ENCODE measurements at regions not wholly inside any gene's neighbourhood (a gene's known extent, or its start where the extent isn't known, plus 50 kb on each side); places are given as distances from the start of the nearest gene placed in this dataset.

- 93% methylated on average over 3 of the region's 3 CpGs for WGBS (ENCODE audit: low lambda C conversion rate, missing lambda C conversion rate)
- DNase-seq (ENCODE audit: low spot score), result no peak
These were observed 194.6 kb upstream of the KCNG1 start for GRCh38 chr20:51217347-51218045.

GRCh38 chr20:51216850-51217249 lies 193.9 kb upstream of the KCNG1 start:
- no peaks in the 10 kb centered on the region for H3K9me2 ChIP-seq (replicated peaks; ENCODE audit: insufficient read depth)
- no peaks in the 10 kb centered on the region for H3K27me3 ChIP-seq
- H3K36me3 ChIP-seq (replicated peaks; ENCODE audit: insufficient read depth, low read depth), result no peaks in the 10 kb centered on the region
- no peaks in the 10 kb centered on the region for H3K4me1 ChIP-seq (ENCODE audit: insufficient read depth)
- no peak overlapping the region for H3K4me2 ChIP-seq
- no peak for DNase-seq (ENCODE audit: low spot score)
- WGBS (ENCODE audit: low lambda C conversion rate, missing lambda C conversion rate), result 76% methylated on average over 3 of the region's 3 CpGs
- H3K79me2 ChIP-seq, result no peaks in the 10 kb centered on the region
- TF ChIP-seq EZH2 (IDR thresholded peaks at IDR 0.05; ENCODE audit: borderline replicate concordance) (no peak), CTCF (IDR thresholded peaks at IDR 0.05; ENCODE audit: poor library complexity) (no peak), EZH2phosphoT487 (IDR thresholded peaks at IDR 0.05; ENCODE audit: low read depth, severe bottlenecking, unreplicated experiment) (no peak)
- no peak overlapping the region for H3K4me3 ChIP-seq
- H3K27ac ChIP-seq, result no peak overlapping the region
- H2AFZ ChIP-seq, result no peak overlapping the region
- H3K9me3 ChIP-seq (ENCODE audit: low read depth), result no peaks in the 10 kb centered on the region
- H4K20me1 ChIP-seq (ENCODE audit: insufficient read depth, poor library complexity, severe bottlenecking), result no peaks in the 10 kb centered on the region

More at GRCh38 chr20:51217347-51218045, 194.6 kb upstream of the KCNG1 start:
- Histone ChIP-seq H3K27ac (no peak overlapping the region), H3K27me3 (peaks cover 3% of the 10 kb centered on the region), H3K9me2 (replicated peaks; ENCODE audit: insufficient read depth) (no peaks in the 10 kb centered on the region), H3K4me2 (no peak overlapping the region), H3K9me3 (ENCODE audit: low read depth) (no peaks in the 10 kb centered on the region), H3K36me3 (replicated peaks; ENCODE audit: insufficient read depth, low read depth) (no peaks in the 10 kb centered on the region), H3K79me2 (no peaks in the 10 kb centered on the region), H2AFZ (no peak overlapping the region), H3K4me1 (ENCODE audit: insufficient read depth) (no peaks in the 10 kb centered on the region), H3K4me3 (no peak overlapping the region), H4K20me1 (ENCODE audit: insufficient read depth, poor library complexity, severe bottlenecking) (no peaks in the 10 kb centered on the region)
- TF ChIP-seq CTCF (IDR thresholded peaks at IDR 0.05; ENCODE audit: poor library complexity) (no peak), EZH2 (IDR thresholded peaks at IDR 0.05; ENCODE audit: borderline replicate concordance) (no peak), EZH2phosphoT487 (IDR thresholded peaks at IDR 0.05; ENCODE audit: low read depth, severe bottlenecking, unreplicated experiment) (no peak)

- Histone ChIP-seq H2AFZ (no peak overlapping the region), H3K4me2 (no peak overlapping the region), H3K9me3 (ENCODE audit: low read depth) (no peaks in the 10 kb centered on the region), H3K27ac (no peak overlapping the region), H3K4me3 (no peak overlapping the region), H3K4me1 (ENCODE audit: insufficient read depth) (no peaks in the 10 kb centered on the region), H3K27me3 (no peaks in the 10 kb centered on the region), H4K20me1 (ENCODE audit: insufficient read depth, poor library complexity, severe bottlenecking) (no peaks in the 10 kb centered on the region), H3K36me3 (replicated peaks; ENCODE audit: insufficient read depth, low read depth) (no peaks in the 10 kb centered on the region), H3K79me2 (no peaks in the 10 kb centered on the region), H3K9me2 (replicated peaks; ENCODE audit: insufficient read depth) (no peaks in the 10 kb centered on the region)
- no peak for DNase-seq (ENCODE audit: low spot score)
- TF ChIP-seq EZH2 (IDR thresholded peaks at IDR 0.05; ENCODE audit: borderline replicate concordance) (no peak), EZH2phosphoT487 (IDR thresholded peaks at IDR 0.05; ENCODE audit: low read depth, severe bottlenecking, unreplicated experiment) (no peak), CTCF (IDR thresholded peaks at IDR 0.05; ENCODE audit: poor library complexity) (no peak)
- WGBS (ENCODE audit: low lambda C conversion rate, missing lambda C conversion rate), result 81% methylated on average over 3 of the region's 3 CpGs
These were observed 189.9 kb upstream of the KCNG1 start for GRCh38 chr20:51212816-51213215.

Data from hepatocyte (in vitro differentiated cells).